Spinal cord (tissue), 9 donors: ENCODE measurements at regions not wholly inside any gene's neighbourhood (a gene's known extent, or its start where the extent isn't known, plus 50 kb on each side); places are given as distances from the start of the nearest gene placed in this dataset.

Source experiments
- DNase-seq, 6 donors: peaks; one replicate each; pipeline versions ENCODE4 v3.0.0 to v3.0.0-alpha.2; 2013 to 2015; ENCODE audit warnings: low spot score in 6 of 6, low read depth in 4 of 6
- H3K27ac ChIP-seq: one replicate; pipeline ENCODE4 v1.5.1; 2013; ENCODE audit warnings: low read depth, low read length, control low read depth
- H3K27me3 ChIP-seq: one replicate; pipeline ENCODE4 v1.6.1; 2013; ENCODE audit warnings: low read length; ENCODE audit not compliant: control insufficient read depth, insufficient read depth
- H3K36me3 ChIP-seq: one replicate; pipeline ENCODE4 v1.6.1; 2013; ENCODE audit warnings: low read length; ENCODE audit not compliant: control insufficient read depth, insufficient read depth
- H3K4me1 ChIP-seq: one replicate; pipeline ENCODE4 v1.6.1; 2013; ENCODE audit warnings: low read length; ENCODE audit not compliant: control insufficient read depth, insufficient read depth
- H3K4me3 ChIP-seq: one replicate; pipeline ENCODE4 v1.5.1; 2013; ENCODE audit warnings: low read depth, low read length, control low read depth
- H3K9me3 ChIP-seq: one replicate; pipeline ENCODE4 v1.6.1; 2013; ENCODE audit warnings: low read length; ENCODE audit not compliant: control insufficient read depth, insufficient read depth
- WGBS: methylation state at CpG from one replicate; pipeline ENCODE4 v1.1.5; 2013; ENCODE audit warnings: missing lambda C conversion rate; ENCODE audit not compliant: insufficient coverage; 5-methylcytosine and 5-hydroxymethylcytosine counted together
- donor health status: healthy.

DNA sequence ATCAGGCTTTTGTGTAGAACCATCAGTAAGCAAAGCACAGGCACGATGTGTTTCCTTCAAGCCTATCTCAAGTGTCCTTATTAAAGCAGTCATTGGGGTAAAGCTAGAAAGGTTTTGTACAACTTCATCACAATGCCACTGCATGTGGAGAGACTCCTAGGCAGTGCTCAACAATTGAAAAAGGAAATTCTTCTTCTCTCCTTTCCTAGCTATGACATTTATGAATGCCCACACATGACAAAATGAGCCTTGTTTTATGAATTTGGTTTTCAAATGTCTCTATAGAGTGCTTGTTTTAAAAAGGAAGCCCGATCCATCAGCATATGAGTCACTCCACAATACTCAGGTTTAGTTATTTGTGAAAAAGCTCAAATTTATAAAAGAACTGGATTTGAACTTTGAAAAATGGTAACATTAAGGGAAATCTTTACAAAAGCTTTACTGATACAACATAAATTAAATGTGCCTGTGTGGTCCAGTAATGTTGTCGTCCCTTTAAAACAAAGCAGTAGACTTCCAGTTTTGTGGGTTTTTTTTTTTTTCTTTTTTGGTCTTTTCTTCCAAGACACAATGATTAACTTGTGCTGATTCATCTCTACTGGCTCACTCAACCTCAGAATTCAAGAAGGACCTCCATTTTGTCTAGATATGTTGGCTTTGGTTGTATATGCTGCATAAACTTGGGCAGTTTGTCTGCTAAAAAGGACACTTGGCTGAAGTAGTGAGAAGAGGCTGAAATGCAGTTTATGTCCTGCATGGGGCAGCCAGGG is 273.8 kb downstream of the GASK1B start:
- no peaks in the 10 kb centered on the region for H3K36me3 ChIP-seq
- no peak overlapping the region for H3K27ac ChIP-seq
- no peaks in the 10 kb centered on the region for H3K27me3 ChIP-seq
- no peak overlapping the region for H3K4me3 ChIP-seq
- no peaks in the 10 kb centered on the region for H3K4me1 ChIP-seq
- WGBS: no CpG with 5 or more reads among the region's 3 CpGs
- DNase-seq: no peak
- H3K9me3 ChIP-seq: no peaks in the 10 kb centered on the region

DNA sequence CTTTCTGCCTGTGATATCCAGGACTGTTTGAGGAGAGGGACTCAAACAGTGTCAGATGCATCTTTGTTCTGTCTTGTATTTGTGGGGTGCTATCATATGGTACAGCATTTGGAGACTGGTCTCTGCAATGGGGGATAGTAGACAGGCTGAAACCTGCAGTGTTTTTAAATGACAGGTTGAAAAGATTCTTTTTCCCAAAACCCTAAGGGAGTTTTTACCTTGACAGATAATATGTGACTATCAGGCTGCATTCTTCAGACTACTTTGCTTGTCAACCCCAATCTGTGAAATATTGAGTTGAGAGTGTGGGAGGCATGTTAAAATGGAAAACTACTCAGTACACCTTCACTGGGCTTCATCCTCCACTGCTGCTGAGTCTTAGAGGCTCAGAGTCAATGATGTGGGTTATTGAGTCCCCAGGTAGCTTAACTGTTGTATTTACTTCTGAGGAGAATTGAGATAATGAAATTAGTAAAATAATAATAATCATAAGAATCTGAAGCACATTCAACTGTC is 274.9 kb downstream of the GASK1B start:
- Histone ChIP-seq H3K27ac (no peak overlapping the region), H3K4me3 (no peak overlapping the region), H3K4me1 (no peaks in the 10 kb centered on the region), H3K9me3 (no peaks in the 10 kb centered on the region), H3K36me3 (no peaks in the 10 kb centered on the region), H3K27me3 (no peaks in the 10 kb centered on the region)
- no peak for DNase-seq

DNA sequence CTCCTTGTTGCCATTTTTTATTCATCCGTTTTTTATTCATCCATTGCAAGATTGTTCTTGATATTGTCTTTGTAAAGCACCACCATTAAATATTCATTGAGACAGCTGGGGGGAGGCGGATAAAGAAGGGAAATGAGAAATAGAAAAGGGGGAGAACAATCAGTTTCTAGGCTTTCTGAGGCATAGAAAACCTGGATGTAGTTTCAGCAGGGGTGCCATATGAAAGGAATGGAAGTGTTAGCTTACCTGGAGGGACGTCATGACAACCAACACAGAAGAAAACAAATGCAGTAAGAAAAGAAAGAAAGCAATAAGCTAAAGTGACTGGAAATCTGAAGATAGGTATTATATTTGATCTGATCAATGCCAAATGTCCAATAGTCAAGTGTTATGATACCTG is 276.1 kb downstream of the GASK1B start:
- no peak overlapping the region for H3K4me3 ChIP-seq
- H3K27me3 ChIP-seq: no peaks in the 10 kb centered on the region
- H3K9me3 ChIP-seq: no peaks in the 10 kb centered on the region
- H3K27ac ChIP-seq: no peak overlapping the region
- H3K4me1 ChIP-seq: no peaks in the 10 kb centered on the region
- DNase-seq: no peak
- H3K36me3 ChIP-seq: no peaks in the 10 kb centered on the region
- no CpG with 5 or more reads among the region's 3 CpGs for WGBS

DNA sequence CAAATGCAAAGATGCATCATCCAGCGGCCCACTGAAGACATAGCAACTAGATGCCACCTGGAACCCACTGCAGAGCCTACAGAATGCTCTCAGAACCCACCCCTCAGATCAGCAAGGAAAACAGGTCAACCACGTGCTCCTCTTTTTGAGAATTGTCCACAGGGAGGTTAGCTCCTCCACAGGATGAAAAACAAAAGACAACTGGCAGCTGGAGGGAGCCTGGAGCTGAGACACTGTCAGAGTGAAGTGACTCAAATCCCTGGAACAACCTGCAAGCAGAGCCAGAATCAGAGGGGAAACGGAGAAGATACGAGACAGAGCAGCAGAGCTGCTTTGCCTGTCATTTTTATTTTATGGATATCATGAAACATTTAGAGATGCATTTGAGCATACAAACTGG is 277.6 kb downstream of the GASK1B start:
- WGBS: 76% methylated on average over 3 of the region's 4 CpGs
- Histone ChIP-seq H3K4me3 (no peak overlapping the region), H3K36me3 (no peaks in the 10 kb centered on the region), H3K27ac (no peak overlapping the region), H3K9me3 (no peaks in the 10 kb centered on the region), H3K27me3 (no peaks in the 10 kb centered on the region), H3K4me1 (no peaks in the 10 kb centered on the region)
- DNase-seq: no peak

DNA sequence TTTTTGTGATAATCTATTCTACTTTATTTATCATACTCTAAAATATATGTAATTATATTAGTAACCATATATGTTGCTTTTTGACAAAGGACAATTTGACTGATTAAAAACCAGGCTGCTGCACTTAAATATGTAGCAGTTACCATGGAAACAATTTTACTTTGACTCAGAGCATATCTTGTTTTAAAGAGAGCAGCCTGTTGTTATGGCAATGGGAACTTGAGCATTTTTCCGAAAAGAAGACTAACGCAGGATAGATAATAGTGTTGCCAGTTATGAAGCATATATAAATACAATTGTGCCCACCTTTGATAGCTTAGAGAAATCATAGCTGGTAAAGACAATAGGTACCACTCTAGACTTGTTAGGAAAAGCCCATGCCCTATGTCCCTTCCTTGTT is 283.0 kb downstream of the GASK1B start:
- Histone ChIP-seq H3K4me3 (no peak overlapping the region), H3K4me1 (no peaks in the 10 kb centered on the region), H3K27ac (no peak overlapping the region), H3K36me3 (no peaks in the 10 kb centered on the region), H3K27me3 (no peaks in the 10 kb centered on the region), H3K9me3 (no peaks in the 10 kb centered on the region)
- DNase-seq: peak in 2 of 6 donors; percentile 80 to 86
- WGBS: no CpG with 5 or more reads among the region's 2 CpGs

DNA sequence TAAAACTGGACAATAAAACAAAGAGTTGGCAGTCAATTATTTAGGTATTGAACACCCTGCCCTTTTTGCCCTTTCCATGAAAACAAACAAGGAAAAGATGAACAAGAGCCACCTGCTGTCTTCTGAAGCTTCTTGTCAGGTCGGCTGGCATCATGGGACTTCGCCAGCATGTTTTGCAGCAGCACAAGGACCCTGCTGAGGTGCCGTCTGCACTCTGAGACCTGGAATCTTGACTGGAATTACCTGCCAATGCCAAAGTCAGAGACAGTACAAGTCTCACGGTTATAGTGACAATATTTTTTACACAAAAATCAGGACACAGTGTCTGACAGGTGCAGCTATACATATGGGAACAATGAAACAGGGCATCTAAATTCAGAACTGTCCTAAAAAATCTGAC is 284.5 kb downstream of the GASK1B start:
- H3K27ac ChIP-seq: no peak overlapping the region
- DNase-seq: no peak
- 79% methylated on average over 4 of the region's 4 CpGs for WGBS

DNA sequence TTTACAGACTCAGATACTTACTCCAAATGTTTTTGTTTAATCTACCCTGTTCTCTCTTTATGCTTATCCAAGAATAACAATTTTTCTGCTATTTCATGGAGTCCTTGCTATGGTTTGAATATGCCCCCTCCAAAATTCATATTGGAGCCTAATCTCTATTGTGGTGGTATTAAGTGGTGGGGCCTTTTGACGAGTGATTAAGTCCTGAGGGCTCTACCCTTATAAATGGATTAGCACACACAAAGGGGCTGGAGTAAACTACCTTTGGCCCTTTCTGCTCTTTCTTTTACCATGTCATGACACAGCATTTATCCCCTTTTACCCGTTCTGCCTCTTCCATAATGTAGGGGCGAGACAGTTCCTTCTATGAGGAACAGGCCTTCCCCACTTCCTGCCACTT is 285.5 kb downstream of the GASK1B start:
- DNase-seq: no peak
- Histone ChIP-seq H3K4me1 (no peaks in the 10 kb centered on the region), H3K9me3 (no peaks in the 10 kb centered on the region), H3K27me3 (no peaks in the 10 kb centered on the region), H3K4me3 (no peak overlapping the region), H3K36me3 (no peaks in the 10 kb centered on the region), H3K27ac (no peak overlapping the region)
- whole genome bisulfite sequencing: 81% methylated on average over 2 of the region's 3 CpGs

More for the DNA sequence above, 284.5 kb downstream of the GASK1B start:
- no peaks in the 10 kb centered on the region for H3K4me1 ChIP-seq
- no peaks in the 10 kb centered on the region for H3K9me3 ChIP-seq
- no peaks in the 10 kb centered on the region for H3K36me3 ChIP-seq
- H3K27me3 ChIP-seq: no peaks in the 10 kb centered on the region
- H3K4me3 ChIP-seq: no peak overlapping the region

DNA sequence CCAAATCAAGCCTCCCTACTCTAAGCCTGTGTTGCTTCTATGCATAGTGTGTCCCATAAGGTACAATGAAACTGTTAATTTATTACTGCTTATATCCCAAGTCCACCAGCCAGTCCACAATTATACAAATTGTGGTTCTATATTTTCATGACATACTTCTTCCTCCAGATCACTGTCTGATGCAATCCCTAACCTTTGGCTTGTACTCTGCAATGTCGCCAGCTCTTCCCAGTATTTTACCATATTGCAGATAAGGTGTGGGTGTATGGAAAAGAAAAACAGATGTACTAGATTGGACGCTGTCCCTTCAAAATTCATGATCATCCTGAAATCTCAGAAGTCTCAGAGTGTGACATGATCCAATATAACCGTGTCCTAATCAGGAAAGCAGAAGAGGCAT is 286.2 kb downstream of the GASK1B start:
- no CpG with 5 or more reads among the region's 3 CpGs for WGBS
- H3K9me3 ChIP-seq: no peaks in the 10 kb centered on the region
- H3K36me3 ChIP-seq: no peaks in the 10 kb centered on the region
- no peaks in the 10 kb centered on the region for H3K27me3 ChIP-seq
- H3K27ac ChIP-seq: no peak overlapping the region
- no peak overlapping the region for H3K4me3 ChIP-seq
- DNase-seq: no peak
- H3K4me1 ChIP-seq: no peaks in the 10 kb centered on the region

DNA sequence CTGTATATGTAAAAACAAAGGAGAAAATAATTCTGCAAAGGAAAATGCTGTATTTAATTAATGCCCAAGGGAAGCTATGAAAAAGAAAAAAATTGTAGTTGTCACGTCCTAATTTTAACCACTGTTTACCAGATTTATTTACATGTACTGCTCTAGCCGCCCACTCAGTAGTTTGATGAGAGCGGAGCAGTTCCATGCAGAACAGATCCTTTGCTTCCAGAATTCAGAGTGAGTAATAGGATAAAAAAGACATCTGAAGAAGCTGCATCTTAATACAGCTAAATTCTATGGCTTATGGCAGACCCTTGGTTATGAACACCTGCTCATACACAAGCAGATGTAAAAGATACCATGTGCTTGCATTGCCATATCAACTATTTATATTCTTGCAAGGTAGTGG is 287.0 kb downstream of the GASK1B start:
- DNase-seq: peak in 2 of 6 donors; percentile 14 to 41
- H3K9me3 ChIP-seq: no peaks in the 10 kb centered on the region
- H3K27ac ChIP-seq: no peak overlapping the region
- H3K27me3 ChIP-seq: no peaks in the 10 kb centered on the region
- no CpG with 5 or more reads among the region's 3 CpGs for WGBS
- H3K36me3 ChIP-seq: no peaks in the 10 kb centered on the region
- H3K4me1 ChIP-seq: no peaks in the 10 kb centered on the region
- H3K4me3 ChIP-seq: no peak overlapping the region

DNA sequence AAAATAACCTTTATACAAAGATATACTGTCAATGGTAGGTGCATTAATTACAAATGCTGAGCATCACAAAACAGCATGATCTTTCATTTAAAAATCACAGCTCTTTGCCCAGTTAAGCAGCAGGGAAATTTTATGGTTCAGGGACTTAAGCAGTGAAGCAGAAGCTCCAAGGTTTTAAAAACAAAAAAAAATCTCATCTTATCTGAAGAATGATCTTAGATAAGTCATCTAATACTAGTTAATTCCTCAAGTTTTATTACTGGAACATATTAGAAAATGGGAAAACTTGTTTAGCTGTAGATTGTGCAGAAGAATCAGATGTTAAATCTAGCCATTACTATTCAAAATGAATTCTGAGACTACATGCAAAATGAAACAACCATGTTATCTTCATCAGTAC is 289.9 kb downstream of the GASK1B start:
- H3K27me3 ChIP-seq: no peaks in the 10 kb centered on the region
- peak in 1 of 6 donors; percentile 43 for DNase-seq
- H3K4me3 ChIP-seq: no peak overlapping the region
- H3K27ac ChIP-seq: no peak overlapping the region
- H3K4me1 ChIP-seq: no peaks in the 10 kb centered on the region
- no peaks in the 10 kb centered on the region for H3K36me3 ChIP-seq
- H3K9me3 ChIP-seq: no peaks in the 10 kb centered on the region
